ENCODE measurements at regions not wholly inside any gene's neighbourhood (a gene's known extent, or its start where the extent isn't known, plus 50 kb on each side); places are given as distances from the start of the nearest gene placed in this dataset.

DNA sequence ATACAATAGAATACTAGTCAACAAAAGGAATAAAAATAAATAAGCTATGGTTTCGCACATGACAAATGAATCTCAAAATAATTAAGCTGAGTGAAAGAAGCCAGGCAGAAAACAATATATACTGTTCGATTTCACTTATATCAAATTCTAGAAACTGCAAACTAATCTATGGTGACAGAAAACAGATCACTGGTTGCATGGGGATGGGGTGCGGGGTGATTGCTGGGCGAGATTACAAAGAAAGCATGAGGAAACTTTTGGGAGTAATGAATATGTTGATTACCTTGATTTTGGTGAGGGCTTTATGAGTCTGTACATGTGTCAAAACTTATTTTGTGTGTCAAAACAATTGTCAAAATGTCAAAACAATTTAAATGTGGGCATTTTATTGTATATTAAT, 135.6 kb downstream of the GPR85 start:
- TF ChIP-seq, protein P1, sequence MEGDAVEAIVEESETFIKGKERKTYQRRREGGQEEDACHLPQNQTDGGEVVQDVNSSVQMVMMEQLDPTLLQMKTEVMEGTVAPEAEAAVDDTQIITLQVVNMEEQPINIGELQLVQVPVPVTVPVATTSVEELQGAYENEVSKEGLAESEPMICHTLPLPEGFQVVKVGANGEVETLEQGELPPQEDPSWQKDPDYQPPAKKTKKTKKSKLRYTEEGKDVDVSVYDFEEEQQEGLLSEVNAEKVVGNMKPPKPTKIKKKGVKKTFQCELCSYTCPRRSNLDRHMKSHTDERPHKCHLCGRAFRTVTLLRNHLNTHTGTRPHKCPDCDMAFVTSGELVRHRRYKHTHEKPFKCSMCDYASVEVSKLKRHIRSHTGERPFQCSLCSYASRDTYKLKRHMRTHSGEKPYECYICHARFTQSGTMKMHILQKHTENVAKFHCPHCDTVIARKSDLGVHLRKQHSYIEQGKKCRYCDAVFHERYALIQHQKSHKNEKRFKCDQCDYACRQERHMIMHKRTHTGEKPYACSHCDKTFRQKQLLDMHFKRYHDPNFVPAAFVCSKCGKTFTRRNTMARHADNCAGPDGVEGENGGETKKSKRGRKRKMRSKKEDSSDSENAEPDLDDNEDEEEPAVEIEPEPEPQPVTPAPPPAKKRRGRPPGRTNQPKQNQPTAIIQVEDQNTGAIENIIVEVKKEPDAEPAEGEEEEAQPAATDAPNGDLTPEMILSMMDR (IDR thresholded peaks at IDR 0.05) = no peak
- no peak for TF ChIP-seq POLR2A (IDR thresholded peaks at IDR 0.05)
- TF ChIP-seq EP300 (IDR thresholded peaks at IDR 0.05) = no peak
